ENCODE measurements at regions not wholly inside any gene's neighbourhood (a gene's known extent, or its start where the extent isn't known, plus 50 kb on each side); places are given as distances from the start of the nearest gene placed in this dataset.

DNA sequence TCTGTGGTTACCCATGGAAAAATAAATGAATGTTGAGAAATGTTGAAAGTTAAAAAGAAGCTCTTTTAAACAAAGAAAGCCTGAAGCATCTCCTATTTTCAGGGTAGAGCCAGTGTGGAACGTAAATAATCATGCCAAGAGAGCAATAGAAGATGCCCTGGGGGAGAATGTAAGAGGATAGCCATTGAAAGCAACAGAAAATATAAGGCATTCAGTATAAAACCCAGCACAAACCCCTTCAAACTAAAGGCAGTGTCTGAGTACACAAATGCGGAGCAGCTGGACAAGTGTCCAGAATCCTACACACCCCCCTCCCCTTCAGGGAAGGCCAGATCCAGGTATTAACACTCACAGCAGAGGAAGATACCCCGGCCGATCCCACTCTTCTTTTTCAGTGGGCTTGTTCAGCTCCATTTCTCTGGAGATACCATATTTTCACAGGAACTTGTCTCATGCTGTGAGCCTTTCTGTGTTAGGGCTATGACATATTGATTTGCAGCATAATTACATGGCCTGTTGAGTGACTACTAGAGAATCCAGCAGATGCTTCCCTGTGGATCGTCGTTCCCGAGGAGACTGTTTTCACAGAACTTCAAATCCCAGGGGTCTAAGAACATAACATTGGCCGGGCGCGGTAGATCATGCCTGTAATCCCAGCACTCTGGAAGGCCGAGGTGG, 101.2 kb downstream of the PLK2 start:
- no peak for DNase-seq (ENCODE audit: low spot score in 2 of 2)
- Histone ChIP-seq H3K27ac (peak overlapping the region; percentile 9 to 21), H3K27me3 (no peaks in the 10 kb centered on the region), H3K4me3 (no peak overlapping the region), H3K4me1 (peaks cover 0 to 5% of the 10 kb centered on the region in 2 donors), H3K36me3 (no peaks in the 10 kb centered on the region), H3K9me3 (no peaks in the 10 kb centered on the region)
- TF ChIP-seq POLR2A (IDR thresholded peaks at IDR 0.05) (no peak), CTCF (IDR thresholded peaks at IDR 0.05) (no peak), POLR2AphosphoS5 (IDR thresholded peaks at IDR 0.05) (no peak)
- intact Hi-C loops (cut with DNase I; ENCODE audit: low total_unique reads): no loop called here

- peaks cover 0 to 5% of the 10 kb centered on the region in 2 donors for H3K4me1 ChIP-seq
- no peaks in the 10 kb centered on the region for H3K36me3 ChIP-seq
- no peak for TF ChIP-seq POLR2AphosphoS5 (IDR thresholded peaks at IDR 0.05)
- no peak for TF ChIP-seq POLR2A (IDR thresholded peaks at IDR 0.05)
- no peak for TF ChIP-seq CTCF (IDR thresholded peaks at IDR 0.05)
- H3K27me3 ChIP-seq: no peaks in the 10 kb centered on the region
- H3K27ac ChIP-seq: no peak overlapping the region
- no peaks in the 10 kb centered on the region for H3K9me3 ChIP-seq
- H3K4me3 ChIP-seq: no peak overlapping the region
- intact Hi-C loops (cut with DNase I; ENCODE audit: low total_unique reads): no loop called here
- no peak for DNase-seq (ENCODE audit: low spot score in 2 of 2)
Measured at GRCh38 chr5:58357799-58358500, 101.9 kb downstream of the PLK2 start.

DNA sequence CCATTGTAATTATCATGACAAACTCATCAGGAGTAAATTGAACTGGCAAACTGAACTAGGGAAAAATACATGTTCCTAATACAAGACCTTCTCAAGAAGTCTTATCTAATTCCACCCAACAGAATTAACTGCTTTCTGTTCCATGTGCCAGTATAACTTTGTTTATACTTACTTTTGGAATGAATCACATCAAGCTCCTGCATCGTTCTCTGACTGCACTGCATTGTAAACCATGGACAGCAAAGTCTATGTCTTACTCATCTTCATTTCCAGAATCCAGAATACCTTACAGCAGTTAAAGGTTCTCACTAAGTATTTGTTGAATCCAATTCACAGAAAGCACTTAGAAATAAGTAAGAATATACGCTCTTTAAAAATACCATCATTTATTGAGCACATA, 102.8 kb downstream of the PLK2 start:
- peaks cover 0 to 5% of the 10 kb centered on the region in 2 donors for H3K4me1 ChIP-seq
- intact Hi-C loops (cut with DNase I; ENCODE audit: low total_unique reads): no loop called here
- no peaks in the 10 kb centered on the region for H3K27me3 ChIP-seq
- H3K27ac ChIP-seq: no peak overlapping the region
- TF ChIP-seq POLR2A (IDR thresholded peaks at IDR 0.05): no peak
- no peak for TF ChIP-seq CTCF (IDR thresholded peaks at IDR 0.05)
- TF ChIP-seq POLR2AphosphoS5 (IDR thresholded peaks at IDR 0.05): no peak
- H3K9me3 ChIP-seq: no peaks in the 10 kb centered on the region
- no peak for DNase-seq (ENCODE audit: low spot score in 2 of 2)
- H3K4me3 ChIP-seq: no peak overlapping the region
- H3K36me3 ChIP-seq: no peaks in the 10 kb centered on the region

DNA sequence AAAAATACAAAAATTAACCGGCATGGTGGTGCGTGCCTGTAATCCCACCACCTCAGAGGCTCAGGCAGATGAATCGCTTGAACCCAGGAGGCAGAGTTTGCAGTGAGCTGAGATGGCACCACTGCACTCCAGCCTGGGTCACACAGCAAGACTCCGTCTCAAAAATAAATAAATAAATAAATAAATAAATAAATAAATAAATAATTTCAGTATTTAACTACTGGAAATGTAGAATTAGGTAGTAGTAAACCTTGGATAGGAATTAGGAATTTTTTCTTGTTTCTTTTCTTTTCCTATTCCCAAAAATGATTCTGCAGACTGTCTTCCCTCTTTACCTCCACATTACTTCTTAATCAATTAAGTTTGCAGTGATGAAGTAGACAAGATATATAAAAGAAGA, 103.2 kb downstream of the PLK2 start:
- no peak overlapping the region for H3K27ac ChIP-seq
- peaks cover 0 to 5% of the 10 kb centered on the region in 2 donors for H3K4me1 ChIP-seq
- no peaks in the 10 kb centered on the region for H3K9me3 ChIP-seq
- H3K36me3 ChIP-seq: no peaks in the 10 kb centered on the region
- no peaks in the 10 kb centered on the region for H3K27me3 ChIP-seq
- intact Hi-C loops (cut with DNase I; ENCODE audit: low total_unique reads): no loop called here
- TF ChIP-seq CTCF (IDR thresholded peaks at IDR 0.05): no peak
- no peak for TF ChIP-seq POLR2AphosphoS5 (IDR thresholded peaks at IDR 0.05)
- no peak for TF ChIP-seq POLR2A (IDR thresholded peaks at IDR 0.05)
- DNase-seq (ENCODE audit: low spot score in 2 of 2): no peak
- H3K4me3 ChIP-seq: no peak overlapping the region

GRCh38 chr5:58354827-58355226, 105.1 kb downstream of the PLK2 start:
- H3K9me3 ChIP-seq: no peaks in the 10 kb centered on the region
- no peak for DNase-seq (ENCODE audit: low spot score in 2 of 2)
- intact Hi-C loops (cut with DNase I; ENCODE audit: low total_unique reads): no loop called here
- H3K27me3 ChIP-seq: no peaks in the 10 kb centered on the region
- peak overlapping the region; percentile 37 to 54 for H3K27ac ChIP-seq
- H3K4me3 ChIP-seq: no peak overlapping the region
- TF ChIP-seq POLR2A (IDR thresholded peaks at IDR 0.05) (no peak), POLR2AphosphoS5 (IDR thresholded peaks at IDR 0.05) (no peak), CTCF (IDR thresholded peaks at IDR 0.05) (no peak)
- no peaks in the 10 kb centered on the region for H3K36me3 ChIP-seq
- peaks cover 0 to 5% of the 10 kb centered on the region in 2 donors for H3K4me1 ChIP-seq

Measured in breast epithelium (tissue), 4 donors.